Gastroesophageal sphincter (tissue), 4 donors: ENCODE measurements at regions not wholly inside any gene's neighbourhood (a gene's known extent, or its start where the extent isn't known, plus 50 kb on each side); places are given as distances from the start of the nearest gene placed in this dataset.

ENCODE experiments used
- ATAC-seq: fragments of 150-250 bp; one replicate; pipeline ENCODE4 v1.9.1; 2016; ENCODE audit warnings: mild to moderate bottlenecking, moderate library complexity
- H3K27ac ChIP-seq, 4 donors: fragments of 200-600 bp; sonication (generic) in 3 of 4; 1 replicate in 3 of 4; 2 replicates in 1 of 4; pipeline ENCODE4 v1.5.1; 2016 to 2019
- H3K27me3 ChIP-seq: fragments of 200-600 bp; sonication (generic); one replicate; pipeline ENCODE4 v1.5.1; 2019
- H3K36me3 ChIP-seq, 2 donors: fragments of 200-600 bp; sonication (generic); one replicate each; pipeline ENCODE4 v1.5.1; 2019; ENCODE audit warnings: control low read depth in 1 of 2
- H3K4me1 ChIP-seq, 3 donors: fragments of 200-600 bp; sonication (generic); 1 replicate in 2 of 3; 2 replicates in 1 of 3; pipeline ENCODE4 v1.5.1; 2016 to 2019; ENCODE audit warnings: control low read depth in 2 of 3
- H3K4me3 ChIP-seq, 2 donors: fragments of 200-600 bp; sonication (generic); one replicate each; pipeline ENCODE4 v1.5.1; 2019; ENCODE audit warnings: mild to moderate bottlenecking in 1 of 2, moderate library complexity in 1 of 2
- H3K9me3 ChIP-seq, 3 donors: fragments of 200-600 bp; sonication (generic); one replicate each; pipeline ENCODE4 v1.5.1; 2017 to 2019; ENCODE audit warnings: control low read depth in 2 of 3
- EP300 ChIP-seq: sonication (generic); formaldehyde crosslinking; IDR thresholded peaks from one replicate; pipeline ENCODE4 v1.6.1; 2017; ENCODE audit warnings: antibody characterized with exemption, mild to moderate bottlenecking
- POLR2A ChIP-seq, 2 donors: fragments of 450-650 bp; IDR thresholded peaks; one replicate each; pipeline ENCODE4 v1.6.1; 2017; ENCODE audit warnings: antibody characterized with exemption in 2 of 2, mild to moderate bottlenecking in 2 of 2, moderate library complexity in 1 of 2
- POLR2AphosphoS5 ChIP-seq: sonication (generic); formaldehyde crosslinking; IDR thresholded peaks from one replicate; pipeline ENCODE4 v1.6.1; 2017; ENCODE audit warnings: antibody characterized with exemption
- WGBS, 2 donors: methylation state at CpG; one replicate each; pipeline ENCODE4 v1.1.5; 2018; ENCODE audit warnings: low coverage in 1 of 2; 5-methylcytosine and 5-hydroxymethylcytosine counted together
- TF ChIP-seq, protein P1 (sequence below), 4 experiments: fragments of 200-600 bp in 2 of 4; fragments of 450-650 bp in 2 of 4; sonication (generic) in 1 of 4; IDR thresholded peaks; one replicate each; pipeline ENCODE4 v1.5.1; 2017 to 2019; ENCODE audit warnings: antibody characterized with exemption in 4 of 4, mild to moderate bottlenecking in 2 of 4, moderate library complexity in 2 of 4

DNA sequence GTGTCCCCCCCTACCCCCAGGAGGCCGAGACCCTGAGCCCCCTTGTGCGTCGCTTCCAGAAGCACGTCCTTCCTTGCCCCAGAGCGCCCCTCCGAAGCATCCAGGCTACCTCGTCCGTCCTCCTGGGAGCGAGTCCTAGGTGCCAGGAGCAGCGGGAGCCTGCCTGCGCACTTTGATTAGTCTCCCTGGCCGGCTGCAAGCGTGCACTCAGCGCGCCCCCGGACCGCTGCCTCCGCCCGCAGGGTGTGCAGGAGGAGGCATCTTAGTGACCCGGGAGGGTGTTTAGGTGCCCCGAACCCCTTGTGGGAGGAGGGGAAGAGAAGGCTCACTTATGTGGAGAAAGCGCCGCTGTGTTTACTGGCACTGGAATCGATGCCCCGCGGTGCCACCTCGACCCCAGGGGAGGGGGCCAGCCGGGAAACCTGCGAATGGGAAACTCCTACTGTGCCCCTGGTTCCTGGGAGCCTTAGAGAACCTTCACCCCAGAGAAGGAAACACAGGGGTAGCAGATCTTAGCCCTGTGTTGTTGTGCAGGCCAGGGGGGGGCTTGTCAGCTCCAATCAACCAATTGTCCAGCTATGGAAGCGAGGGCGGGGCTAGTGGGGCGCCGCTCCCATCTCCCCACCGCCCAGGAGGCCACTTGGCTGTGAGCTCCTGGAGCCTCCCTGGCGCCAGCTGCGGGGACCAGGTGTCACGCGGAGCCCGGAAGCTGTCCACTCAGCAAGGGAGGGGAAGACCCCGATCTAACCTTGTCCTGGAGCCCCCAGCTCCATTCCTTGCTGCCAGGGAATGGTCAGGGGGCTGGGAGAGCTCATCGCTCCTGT is 922.8 kb upstream of the EEF2KMT start:
- no peak for ATAC-seq
- peaks cover 45% of the 10 kb centered on the region for H3K27me3 ChIP-seq
- no peak for TF ChIP-seq EP300
- TF ChIP-seq, protein P1, sequence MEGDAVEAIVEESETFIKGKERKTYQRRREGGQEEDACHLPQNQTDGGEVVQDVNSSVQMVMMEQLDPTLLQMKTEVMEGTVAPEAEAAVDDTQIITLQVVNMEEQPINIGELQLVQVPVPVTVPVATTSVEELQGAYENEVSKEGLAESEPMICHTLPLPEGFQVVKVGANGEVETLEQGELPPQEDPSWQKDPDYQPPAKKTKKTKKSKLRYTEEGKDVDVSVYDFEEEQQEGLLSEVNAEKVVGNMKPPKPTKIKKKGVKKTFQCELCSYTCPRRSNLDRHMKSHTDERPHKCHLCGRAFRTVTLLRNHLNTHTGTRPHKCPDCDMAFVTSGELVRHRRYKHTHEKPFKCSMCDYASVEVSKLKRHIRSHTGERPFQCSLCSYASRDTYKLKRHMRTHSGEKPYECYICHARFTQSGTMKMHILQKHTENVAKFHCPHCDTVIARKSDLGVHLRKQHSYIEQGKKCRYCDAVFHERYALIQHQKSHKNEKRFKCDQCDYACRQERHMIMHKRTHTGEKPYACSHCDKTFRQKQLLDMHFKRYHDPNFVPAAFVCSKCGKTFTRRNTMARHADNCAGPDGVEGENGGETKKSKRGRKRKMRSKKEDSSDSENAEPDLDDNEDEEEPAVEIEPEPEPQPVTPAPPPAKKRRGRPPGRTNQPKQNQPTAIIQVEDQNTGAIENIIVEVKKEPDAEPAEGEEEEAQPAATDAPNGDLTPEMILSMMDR (IDR thresholded peaks at IDR 0.05) = no peak
- TF ChIP-seq POLR2A (IDR thresholded peaks at IDR 0.05) = no peak
- no peak for TF ChIP-seq POLR2AphosphoS5

DNA sequence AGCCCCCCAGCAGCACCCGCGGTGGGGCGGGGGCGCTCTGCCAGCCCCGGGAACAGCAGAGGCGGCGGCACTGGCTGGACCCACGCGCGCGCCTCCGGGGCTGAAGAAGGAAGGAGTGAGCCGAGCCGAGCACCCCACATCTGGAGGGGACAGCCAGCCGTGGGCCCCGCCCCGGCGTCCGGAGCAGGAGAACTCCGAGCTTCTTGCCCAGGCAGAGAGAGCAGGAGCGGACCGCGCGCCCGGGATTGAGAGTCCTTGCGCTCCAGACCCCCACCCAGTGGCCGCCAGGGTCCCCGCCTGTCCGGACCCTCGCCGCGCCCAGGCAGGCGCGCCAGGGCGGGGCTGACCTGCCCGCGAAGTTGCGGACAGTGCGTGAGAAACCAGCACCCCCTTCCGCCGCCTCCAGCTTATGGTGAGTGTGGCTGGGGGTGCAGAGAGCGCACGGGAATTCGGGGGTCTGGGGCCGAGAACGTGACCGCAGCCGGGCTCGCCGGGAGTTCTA is 921.9 kb upstream of the EEF2KMT start:
- ATAC-seq = no peak
- TF ChIP-seq, protein P1 (IDR thresholded peaks at IDR 0.05) = no peak
- TF ChIP-seq POLR2A (IDR thresholded peaks at IDR 0.05) (no peak), EP300 (no peak), POLR2AphosphoS5 (no peak)
- H3K4me1 ChIP-seq = peaks cover 0 to 13% (median 0%) of the 10 kb centered on the region in 3 donors
- no peak overlapping the region for H3K27ac ChIP-seq
- peaks cover 45% of the 10 kb centered on the region for H3K27me3 ChIP-seq
- WGBS, 2 donors = no CpG with 5 or more reads among the region's 50 CpGs
- no peaks in the 10 kb centered on the region for H3K9me3 ChIP-seq
- H3K36me3 ChIP-seq = no peaks in the 10 kb centered on the region
- H3K4me3 ChIP-seq = no peak overlapping the region

More for the DNA sequence above, 922.8 kb upstream of the EEF2KMT start:
- Histone ChIP-seq H3K36me3 (no peaks in the 10 kb centered on the region), H3K27ac (no peak overlapping the region), H3K4me3 (no peak overlapping the region), H3K9me3 (no peaks in the 10 kb centered on the region), H3K4me1 (peaks cover 0 to 13% (median 0%) of the 10 kb centered on the region in 3 donors)
- 7% methylated on average over 6 of the region's 41 CpGs; no CpG with 5 or more reads in 1 of the 2 donors for WGBS, 2 donors

DNA sequence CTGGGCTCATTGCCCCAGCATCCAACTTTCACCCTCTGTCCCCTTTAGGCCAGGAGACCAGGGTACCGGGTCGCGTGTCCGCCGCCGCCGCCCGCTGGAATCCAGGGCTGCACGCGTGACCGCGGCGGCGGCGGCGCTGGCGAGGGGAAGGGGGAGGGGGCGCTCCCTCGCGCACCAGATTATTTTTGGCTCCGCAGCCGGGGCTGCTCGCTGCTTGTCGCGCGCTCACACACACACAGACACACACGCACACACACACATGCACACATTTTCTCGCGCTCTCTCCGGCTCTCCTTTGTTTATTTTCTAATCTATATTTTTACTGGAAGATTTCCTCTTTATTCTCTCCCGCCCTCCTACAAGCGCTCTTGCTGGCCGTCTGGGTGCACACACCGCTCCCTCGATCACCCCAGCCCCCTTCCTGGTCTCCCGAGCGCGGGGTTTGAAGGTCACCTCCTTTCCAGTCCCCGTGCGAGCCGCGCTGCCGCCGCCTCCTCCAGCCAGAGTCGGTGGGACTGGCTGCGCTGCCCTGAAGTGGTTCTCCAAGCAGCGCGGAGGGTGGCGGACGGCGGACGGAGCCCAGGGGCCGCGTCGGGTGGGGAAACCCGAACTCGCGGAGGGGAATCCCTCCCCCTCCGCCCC is 921.4 kb upstream of the EEF2KMT start:
- no peaks in the 10 kb centered on the region for H3K9me3 ChIP-seq
- no peak overlapping the region for H3K4me3 ChIP-seq

DNA sequence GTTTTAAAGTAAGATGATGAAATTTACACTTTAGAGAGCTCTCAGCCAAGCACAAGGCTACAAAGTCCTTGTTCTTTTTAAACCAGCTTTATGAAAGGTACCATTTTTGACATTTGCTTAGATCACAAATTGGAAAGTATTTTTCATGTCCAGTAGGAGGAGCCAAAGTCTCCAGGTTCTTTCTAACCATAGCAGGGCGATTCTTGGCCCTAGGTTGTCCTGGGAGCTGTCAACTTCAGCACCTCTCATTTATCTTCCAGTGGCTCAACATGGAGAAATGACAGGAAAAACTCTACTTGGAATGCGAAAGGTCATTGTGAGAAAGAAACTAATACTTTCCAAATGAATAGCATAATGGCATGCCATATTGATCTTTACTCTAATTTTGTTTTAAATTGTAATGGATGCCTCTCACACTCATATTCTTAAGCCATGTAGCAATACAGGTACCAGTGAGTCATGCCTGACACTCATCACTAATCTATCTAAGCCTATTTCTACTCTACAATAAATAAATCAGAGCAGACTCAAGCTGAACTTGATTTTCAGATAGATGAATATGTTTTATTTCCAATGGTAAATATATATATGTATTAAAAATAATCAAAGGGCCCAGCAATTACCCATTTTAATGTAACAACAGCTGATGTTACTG is 919.1 kb upstream of the EEF2KMT start:
- Histone ChIP-seq H3K9me3 (peaks cover 0 to 13% (median 0%) of the 10 kb centered on the region in 3 donors), H3K4me1 (peaks cover 0 to 13% (median 0%) of the 10 kb centered on the region in 3 donors), H3K4me3 (no peak overlapping the region), H3K27ac (no peak overlapping the region), H3K27me3 (peaks cover 50% of the 10 kb centered on the region), H3K36me3 (no peaks in the 10 kb centered on the region)
- TF ChIP-seq, protein P1 (IDR thresholded peaks at IDR 0.05) = no peak
- TF ChIP-seq POLR2A (IDR thresholded peaks at IDR 0.05) = no peak
- no peak for TF ChIP-seq POLR2AphosphoS5
- TF ChIP-seq EP300 = no peak
- WGBS, 2 donors = 15 to 44% methylated on average over 1 to 2 of the region's 2 CpGs
- ATAC-seq = no peak

More for the DNA sequence above, 921.4 kb upstream of the EEF2KMT start:
- WGBS, 2 donors = 0% methylated on average over 14 to 21 of the region's 59 CpGs
- no peak for TF ChIP-seq POLR2A (IDR thresholded peaks at IDR 0.05)
- no peak for TF ChIP-seq POLR2AphosphoS5
- TF ChIP-seq, protein P1 (IDR thresholded peaks at IDR 0.05) = no peak
- TF ChIP-seq EP300 = no peak
- Histone ChIP-seq H3K36me3 (no peaks in the 10 kb centered on the region), H3K27ac (no peak overlapping the region), H3K27me3 (peaks cover 45% of the 10 kb centered on the region), H3K4me1 (peaks cover 0 to 13% (median 0%) of the 10 kb centered on the region in 3 donors)
- no peak for ATAC-seq
